HAP-1 (cell line): ENCODE measurements at regions not wholly inside any gene's neighbourhood (a gene's known extent, or its start where the extent isn't known, plus 50 kb on each side); places are given as distances from the start of the nearest gene placed in this dataset.

ENCODE experiments used
- DNase-seq, 2 experiments: peaks; one replicate each; pipeline ENCODE4 v3.0.0-alpha.2; 2016 to 2020; ENCODE audit warnings: low spot score in 2 of 2
- H3K27me3 ChIP-seq: fragments of 250-450 bp; sonication (Bioruptor Pico); 2 replicates; pipeline ENCODE4 v1.5.1; 2020; ENCODE audit warnings: low read depth, mild to moderate bottlenecking, moderate library complexity
- H3K36me3 ChIP-seq: fragments of 250-450 bp; sonication (Bioruptor Pico); replicated peaks from 2 replicates; pipeline ENCODE4 v1.5.1; 2020; ENCODE audit warnings: mild to moderate bottlenecking
- H3K4me1 ChIP-seq: fragments of 250-450 bp; sonication (Bioruptor Pico); 2 replicates; pipeline ENCODE4 v1.5.1; 2020; ENCODE audit warnings: mild to moderate bottlenecking
- H3K4me3 ChIP-seq: fragments of 250-450 bp; sonication (Bioruptor Pico); 2 replicates; pipeline ENCODE4 v1.5.1; 2020; ENCODE audit warnings: mild to moderate bottlenecking, moderate library complexity
- H3K9me3 ChIP-seq: fragments of 250-450 bp; sonication (Bioruptor Pico); 2 replicates; pipeline ENCODE4 v1.5.1; 2020; ENCODE audit warnings: mild to moderate bottlenecking, moderate library complexity
- in situ Hi-C: fragments of 300-500 bp; cut with MboI; formaldehyde crosslinking; loops from 3 replicates; pipeline ENCODE4 v1.14.3; 2020; ENCODE audit warnings: low sequenced_read_pairs, inconsistent platforms, mixed read lengths

DNA sequence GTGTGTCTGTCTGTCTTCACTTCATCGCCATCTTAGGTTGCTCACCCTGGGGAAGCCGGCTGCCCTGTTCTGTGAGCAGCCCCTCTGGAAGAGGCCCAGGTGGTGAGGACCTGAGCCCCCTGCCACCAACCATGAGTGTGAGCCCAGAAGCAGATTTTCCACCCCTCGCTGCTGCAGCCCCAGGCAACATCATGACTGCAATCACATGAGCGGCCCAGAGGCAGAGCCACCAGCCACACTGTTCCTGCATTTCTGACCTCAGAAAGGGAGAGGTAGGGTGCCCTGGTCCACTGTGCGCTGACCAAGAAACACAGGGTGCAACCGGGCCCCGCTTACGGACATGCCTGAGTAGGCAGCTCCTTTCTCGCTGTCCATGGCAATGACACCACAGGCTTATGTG, 92.3 kb upstream of the IQSEC1 start:
- Histone ChIP-seq H3K36me3 (no peaks in the 10 kb centered on the region), H3K9me3 (peaks cover 5% of the 10 kb centered on the region; the same call in 1 of the 2 replicates), H3K4me3 (no peak overlapping the region), H3K4me1 (no peaks in the 10 kb centered on the region), H3K27me3 (no peaks in the 10 kb centered on the region)
- in situ Hi-C loops: no loop called here
- DNase-seq: no peak

DNA sequence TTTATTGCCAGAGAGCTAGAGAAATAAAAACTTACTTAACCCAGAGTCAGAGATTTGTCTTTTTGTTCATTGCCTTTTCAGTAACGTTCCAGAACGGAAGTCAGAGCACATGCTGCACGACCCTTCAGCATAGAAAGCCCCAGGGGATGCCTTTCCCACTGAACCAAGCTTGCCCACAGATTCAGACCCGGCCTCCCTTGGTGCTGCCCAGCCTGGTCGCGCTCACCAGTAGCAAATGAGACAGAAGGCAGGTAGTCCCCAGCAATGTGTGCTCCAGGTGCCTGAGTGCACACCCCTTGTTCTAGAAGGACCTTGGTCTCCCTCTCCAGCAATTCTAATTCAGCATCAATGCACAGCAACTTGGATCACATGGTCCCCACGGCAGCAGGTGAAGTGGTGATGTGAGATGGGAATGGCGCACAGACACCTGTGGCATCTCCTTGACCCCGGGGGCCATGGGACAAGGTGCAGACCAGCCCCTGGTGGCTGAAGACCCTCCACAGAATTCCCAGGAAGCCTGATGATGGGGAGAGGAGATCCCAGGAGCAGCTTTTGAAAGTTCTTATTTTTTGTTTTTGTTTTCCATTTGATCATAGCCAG, 91.8 kb upstream of the IQSEC1 start:
- Histone ChIP-seq H3K4me1 (no peaks in the 10 kb centered on the region), H3K27me3 (no peaks in the 10 kb centered on the region), H3K4me3 (no peak overlapping the region), H3K36me3 (no peaks in the 10 kb centered on the region), H3K9me3 (peaks cover 5% of the 10 kb centered on the region; the same call in 1 of the 2 replicates)
- no peak for DNase-seq
- in situ Hi-C loops: no loop called here

DNA sequence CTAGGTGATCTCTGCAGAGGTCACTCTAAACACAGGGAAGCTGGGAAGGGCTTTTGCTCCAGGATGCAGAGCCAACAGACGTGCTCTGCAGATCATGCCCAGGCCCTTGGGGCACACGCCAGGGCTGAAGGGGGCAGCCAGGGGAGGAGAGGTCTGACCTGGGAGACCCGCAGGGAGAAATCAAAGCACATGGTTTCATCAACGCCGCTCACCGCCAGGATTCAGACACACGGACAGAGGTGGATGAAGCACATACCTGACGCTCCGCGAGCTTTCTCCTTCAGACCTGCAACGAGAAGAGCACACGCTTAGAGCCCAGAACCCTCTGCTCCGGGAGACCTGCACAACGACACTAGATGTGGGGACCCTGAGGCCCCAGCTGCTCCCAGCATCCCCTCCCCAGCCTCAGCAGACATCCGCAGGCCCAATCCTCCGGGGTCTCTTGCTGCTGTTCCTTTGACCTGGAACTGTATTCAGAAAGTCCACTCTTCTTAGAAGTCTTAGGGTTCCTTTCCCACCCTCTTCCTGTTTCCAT, 90.7 kb upstream of the IQSEC1 start:
- H3K9me3 ChIP-seq: no peaks in the 10 kb centered on the region
- no peak overlapping the region for H3K4me3 ChIP-seq
- no peaks in the 10 kb centered on the region for H3K4me1 ChIP-seq
- H3K36me3 ChIP-seq: no peaks in the 10 kb centered on the region
- no peak for DNase-seq
- H3K27me3 ChIP-seq: no peaks in the 10 kb centered on the region
- in situ Hi-C loops: no loop called here

DNA sequence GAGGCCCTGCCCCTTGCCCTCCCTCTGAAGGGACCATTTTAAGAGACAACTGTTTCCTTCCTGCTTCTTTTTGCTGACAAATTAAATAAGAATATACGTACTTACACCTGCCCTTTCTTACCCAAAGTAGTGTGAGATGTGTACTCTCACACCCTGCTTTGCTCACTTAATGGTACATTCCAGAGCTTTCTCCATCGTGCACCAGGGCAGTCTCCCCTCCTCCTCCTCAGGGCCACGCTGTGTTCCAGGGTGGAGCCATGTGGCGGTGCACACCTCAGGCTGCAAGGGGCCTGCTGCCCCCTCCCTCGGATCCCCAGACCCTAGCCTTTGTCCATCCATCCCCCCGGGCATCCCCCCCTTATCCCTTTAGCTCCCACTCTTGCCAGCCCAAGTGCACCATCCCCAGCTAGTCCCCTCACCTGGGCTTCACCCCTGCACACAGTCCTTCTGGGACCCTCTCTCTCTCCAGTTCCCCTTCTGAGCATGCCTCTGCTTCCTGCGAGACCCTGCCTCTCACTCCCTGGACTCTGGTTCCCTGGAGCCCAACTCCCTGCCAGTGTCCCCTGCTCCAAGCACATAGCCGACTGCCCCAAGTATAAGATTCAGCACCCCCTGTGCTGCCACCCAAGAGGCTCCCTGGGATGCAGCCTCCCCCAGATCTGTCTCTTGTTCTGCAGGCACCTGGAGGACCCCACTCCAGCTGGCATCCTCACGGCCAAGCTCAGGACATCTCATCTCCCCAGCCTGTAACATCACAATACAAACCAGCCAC, 89.5 kb upstream of the IQSEC1 start:
- no peaks in the 10 kb centered on the region for H3K9me3 ChIP-seq
- no peak for DNase-seq
- H3K36me3 ChIP-seq: no peaks in the 10 kb centered on the region
- H3K4me3 ChIP-seq: no peak overlapping the region
- H3K27me3 ChIP-seq: no peaks in the 10 kb centered on the region
- in situ Hi-C loops: no loop called here
- no peaks in the 10 kb centered on the region for H3K4me1 ChIP-seq

DNA sequence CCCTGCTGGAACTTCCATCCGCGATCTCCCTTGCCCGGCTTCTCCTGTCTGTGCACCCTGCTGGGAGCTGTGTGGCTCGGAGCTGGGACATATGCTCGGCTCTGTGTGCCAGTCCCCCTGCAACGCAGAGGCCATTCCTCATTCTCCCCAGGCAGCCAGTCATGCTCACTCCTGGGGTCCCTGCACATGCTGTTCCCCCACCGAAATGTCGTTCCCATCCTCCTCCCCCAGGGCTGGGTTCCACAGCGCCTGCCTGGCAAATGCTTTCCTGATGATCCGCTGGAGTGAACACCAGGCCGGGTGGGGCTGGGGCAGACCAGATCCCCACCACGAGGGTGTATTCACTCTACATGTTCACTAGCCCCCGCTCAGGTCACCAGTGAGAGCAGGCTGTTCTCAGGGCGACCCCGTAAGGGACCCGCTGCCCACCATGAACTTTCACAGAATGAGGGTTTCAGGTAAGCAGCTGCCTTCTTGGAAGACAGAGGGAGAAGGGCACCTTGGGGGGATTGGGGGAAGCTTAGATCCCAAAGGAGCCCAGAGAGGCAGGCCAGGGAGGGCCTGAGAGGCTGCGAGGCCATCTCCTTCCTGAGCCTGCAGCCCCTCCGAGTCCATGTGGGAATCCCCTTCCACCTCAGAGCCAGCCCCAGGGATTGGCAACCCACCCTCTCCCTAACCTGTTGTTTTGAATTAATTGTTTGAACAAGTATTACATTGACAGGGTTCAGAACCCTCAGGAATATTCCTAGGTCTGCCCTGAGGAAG, 88.7 kb upstream of the IQSEC1 start:
- H3K27me3 ChIP-seq: no peaks in the 10 kb centered on the region
- no peak for DNase-seq
- H3K36me3 ChIP-seq: no peaks in the 10 kb centered on the region
- no peak overlapping the region for H3K4me3 ChIP-seq
- H3K9me3 ChIP-seq: no peaks in the 10 kb centered on the region
- H3K4me1 ChIP-seq: no peaks in the 10 kb centered on the region
- in situ Hi-C loops: no loop called here

DNA sequence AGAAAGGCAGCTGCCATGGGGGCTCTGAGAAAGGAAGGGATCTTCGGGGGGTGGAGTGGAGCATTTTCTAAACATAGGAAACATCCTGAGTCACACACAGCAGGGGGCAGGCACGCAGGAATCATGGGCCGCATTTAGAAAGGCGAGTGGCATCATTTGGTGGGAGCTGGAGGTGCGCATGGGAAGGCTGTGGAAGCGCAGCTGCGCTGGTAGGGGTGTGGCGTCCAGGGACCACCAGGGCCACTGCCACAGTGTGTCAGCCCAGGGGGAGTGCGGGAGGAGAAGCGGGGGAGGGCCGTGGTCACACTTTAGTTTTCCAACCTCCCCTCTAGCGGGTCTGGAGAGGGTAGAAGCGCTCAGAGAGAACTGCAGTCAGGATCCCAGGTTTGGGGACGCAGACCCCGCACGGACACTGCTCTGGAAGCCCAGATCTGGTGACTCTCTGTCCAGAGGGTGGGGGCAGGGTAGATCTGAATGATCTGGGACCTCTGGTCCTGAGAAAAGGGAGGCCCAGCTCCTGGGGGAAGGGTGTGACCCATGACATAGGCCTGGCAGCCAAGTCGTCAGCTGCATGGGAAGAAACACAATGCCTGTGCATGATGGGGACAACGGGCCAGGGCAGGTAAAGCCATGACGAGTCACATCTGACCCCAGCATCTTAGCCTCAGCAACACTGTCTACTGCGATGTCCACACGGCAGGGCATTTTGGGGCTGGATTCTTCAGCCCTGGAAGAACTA, 88.0 kb upstream of the IQSEC1 start:
- H3K36me3 ChIP-seq: no peaks in the 10 kb centered on the region
- no peak for DNase-seq
- no peaks in the 10 kb centered on the region for H3K4me1 ChIP-seq
- H3K9me3 ChIP-seq: no peaks in the 10 kb centered on the region
- H3K27me3 ChIP-seq: no peaks in the 10 kb centered on the region
- no peak overlapping the region for H3K4me3 ChIP-seq
- in situ Hi-C loops: no loop called here

DNA sequence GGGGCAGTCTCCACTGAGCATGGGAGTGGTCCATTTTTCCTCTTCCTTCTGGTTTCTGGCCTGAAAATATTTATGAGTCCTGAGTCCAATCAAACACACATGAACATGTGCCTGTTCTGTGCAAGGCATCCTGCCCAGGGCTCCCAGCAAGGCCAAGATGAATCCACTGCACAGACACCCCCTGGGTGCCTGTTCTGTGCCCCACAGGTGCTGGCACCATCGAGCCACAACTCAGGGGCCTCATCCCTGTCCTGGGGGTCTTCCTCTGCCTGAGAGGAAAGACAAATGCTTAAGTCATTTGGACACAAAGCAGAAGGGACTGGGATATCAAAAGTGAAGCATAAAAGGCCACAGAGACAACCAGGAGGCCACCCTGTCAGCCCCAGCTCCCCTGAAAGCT, 87.4 kb upstream of the IQSEC1 start:
- no peaks in the 10 kb centered on the region for H3K27me3 ChIP-seq
- in situ Hi-C loops: no loop called here
- DNase-seq: no peak

DNA sequence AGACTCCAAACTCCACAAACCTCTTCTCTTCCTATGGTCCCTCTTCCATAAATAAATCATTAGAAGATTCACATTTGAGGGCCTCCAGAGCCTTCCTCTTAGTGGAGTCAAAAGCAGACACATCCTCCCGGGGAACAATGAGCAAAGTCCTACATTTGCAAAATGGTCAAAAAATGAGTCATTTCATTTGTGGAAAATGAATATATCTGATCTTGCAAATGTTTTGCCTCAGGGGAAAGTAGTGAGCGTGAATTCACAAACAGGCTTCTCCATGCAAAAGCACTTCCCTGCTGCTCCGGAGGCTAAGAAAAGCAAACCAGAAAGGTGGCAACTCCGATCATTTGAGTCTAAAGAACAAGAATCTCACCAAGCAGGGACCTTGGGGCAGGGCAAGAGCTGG, 86.7 kb upstream of the IQSEC1 start:
- in situ Hi-C loops: no loop called here
- no peak for DNase-seq

More for the DNA sequence above, 87.4 kb upstream of the IQSEC1 start:
- Histone ChIP-seq H3K4me3 (no peak overlapping the region), H3K36me3 (no peaks in the 10 kb centered on the region), H3K4me1 (no peaks in the 10 kb centered on the region), H3K9me3 (peaks cover 1% of the 10 kb centered on the region; the same call in 1 of the 2 replicates)

DNA sequence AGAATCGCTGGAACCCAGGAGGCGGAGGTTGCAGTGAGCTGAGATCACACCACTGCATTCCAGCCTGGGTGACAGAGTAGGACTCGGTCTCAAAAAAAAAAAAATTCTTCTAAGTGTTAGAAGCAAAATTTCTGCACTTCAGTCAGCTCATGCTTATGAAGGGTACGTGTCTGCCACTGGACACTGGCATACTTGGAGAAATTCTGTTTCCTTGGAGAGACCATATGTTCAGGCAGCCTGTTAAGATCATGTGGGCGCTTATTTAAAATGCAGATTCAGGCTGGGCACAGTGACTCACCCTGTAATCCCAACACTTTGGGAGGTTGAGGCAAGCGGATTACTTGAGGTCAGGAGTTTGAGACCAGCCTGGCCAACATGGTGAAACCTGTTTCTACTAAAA, 85.6 kb upstream of the IQSEC1 start:
- in situ Hi-C loops: no loop called here

More for the DNA sequence above, 86.7 kb upstream of the IQSEC1 start:
- Histone ChIP-seq H3K9me3 (peaks cover 5% of the 10 kb centered on the region; the same call in 1 of the 2 replicates), H3K36me3 (no peaks in the 10 kb centered on the region), H3K4me3 (no peak overlapping the region), H3K4me1 (no peaks in the 10 kb centered on the region), H3K27me3 (no peaks in the 10 kb centered on the region)

DNA sequence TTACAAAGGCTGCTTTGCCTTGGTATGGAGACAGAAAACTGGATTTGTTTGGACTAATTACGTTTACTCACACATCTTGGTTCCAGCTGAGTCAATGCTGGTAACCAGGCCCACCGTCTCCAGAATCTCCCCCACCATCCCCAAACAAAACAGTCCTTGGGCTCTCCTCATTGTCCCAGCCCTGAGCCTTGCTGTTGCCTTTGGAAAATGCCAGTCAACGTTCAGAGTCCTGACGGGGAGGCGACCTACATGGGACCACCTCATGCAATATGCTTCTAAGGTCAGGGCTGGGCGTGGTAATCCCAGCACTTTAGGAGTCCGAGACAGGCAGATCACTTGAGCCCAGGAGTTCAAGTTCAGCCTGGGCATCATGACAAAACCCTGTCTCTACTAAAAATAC, 85.2 kb upstream of the IQSEC1 start:
- Histone ChIP-seq H3K36me3 (no peaks in the 10 kb centered on the region), H3K9me3 (peaks cover 5% of the 10 kb centered on the region; the same call in 1 of the 2 replicates), H3K4me3 (no peak overlapping the region), H3K27me3 (no peaks in the 10 kb centered on the region), H3K4me1 (no peaks in the 10 kb centered on the region)
- in situ Hi-C loops: no loop called here
- DNase-seq: no peak

More for the DNA sequence above, 85.6 kb upstream of the IQSEC1 start:
- peaks cover 5% of the 10 kb centered on the region; the same call in 1 of the 2 replicates for H3K9me3 ChIP-seq
- no peak for DNase-seq
- H3K4me3 ChIP-seq: no peak overlapping the region
- no peaks in the 10 kb centered on the region for H3K36me3 ChIP-seq
- H3K27me3 ChIP-seq: no peaks in the 10 kb centered on the region
- H3K4me1 ChIP-seq: no peaks in the 10 kb centered on the region

DNA sequence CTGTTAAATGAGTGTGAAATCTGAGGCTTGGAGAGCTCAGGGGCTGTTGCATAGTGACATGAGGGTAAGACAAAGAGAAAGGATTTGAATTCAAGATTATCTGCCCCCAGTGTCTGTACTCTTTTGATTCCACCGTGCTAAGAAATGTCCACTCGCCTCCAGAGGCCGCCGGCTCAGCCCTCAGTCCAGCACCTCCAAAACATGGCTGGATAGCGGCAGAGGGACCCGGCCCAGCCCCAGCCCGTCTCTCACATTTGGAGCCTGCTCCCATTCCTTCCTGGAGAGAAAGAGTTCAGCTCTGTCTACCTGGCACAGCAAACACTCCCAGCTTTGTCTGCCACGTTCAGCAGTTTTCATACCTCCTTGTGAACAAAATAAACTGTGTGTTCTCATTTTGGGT, 84.8 kb upstream of the IQSEC1 start:
- Histone ChIP-seq H3K4me1 (no peaks in the 10 kb centered on the region), H3K27me3 (no peaks in the 10 kb centered on the region), H3K4me3 (no peak overlapping the region), H3K36me3 (no peaks in the 10 kb centered on the region), H3K9me3 (peaks cover 5% of the 10 kb centered on the region; the same call in 1 of the 2 replicates)
- DNase-seq: no peak
- in situ Hi-C loops: no loop called here

DNA sequence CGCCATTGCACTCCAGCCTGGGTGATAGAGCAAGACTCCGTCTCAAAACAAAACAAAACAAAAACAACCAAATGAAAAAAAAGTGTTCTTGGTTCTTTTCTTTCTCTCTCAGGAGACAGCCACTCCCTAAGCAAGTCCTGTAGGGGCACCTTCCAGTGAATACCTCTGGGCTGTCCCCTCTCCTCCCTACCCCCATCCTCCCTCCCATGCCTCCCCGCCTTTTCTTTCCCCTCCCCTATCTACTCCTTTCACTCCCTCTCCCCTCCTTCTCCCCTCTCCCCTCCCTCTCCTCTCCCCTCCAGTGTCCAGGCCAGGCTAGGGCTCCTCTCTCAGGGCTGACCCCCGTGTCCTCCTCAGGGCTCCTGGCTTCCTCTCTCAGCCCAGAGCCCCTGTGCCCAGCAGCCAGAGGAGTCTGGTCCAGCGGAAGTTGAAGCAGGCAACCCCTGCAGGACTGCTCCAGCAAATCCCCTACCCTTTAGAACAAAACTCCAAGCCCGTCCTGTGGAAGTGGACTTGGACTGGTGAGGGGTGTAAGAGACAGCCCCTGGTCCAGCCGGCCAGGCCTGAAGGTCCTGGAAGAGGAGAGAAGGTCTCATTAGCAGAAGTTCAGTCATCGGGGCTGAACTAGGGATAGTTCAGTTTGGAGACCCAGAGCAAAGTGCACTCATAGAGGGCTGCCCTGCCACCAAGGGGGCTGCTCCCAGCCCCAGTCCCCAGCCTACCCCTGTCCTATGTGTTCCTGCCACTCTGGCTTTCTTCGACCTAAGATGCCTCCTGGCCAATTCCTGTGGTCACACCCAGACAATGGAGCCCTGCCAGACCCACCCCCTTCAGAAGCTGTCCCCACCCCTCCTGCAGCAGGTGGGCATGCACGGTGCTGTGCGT, 79.8 kb upstream of the IQSEC1 start:
- in situ Hi-C loops: no loop called here
- no peak for DNase-seq
- Histone ChIP-seq H3K27me3 (no peaks in the 10 kb centered on the region), H3K9me3 (peaks cover 5% of the 10 kb centered on the region; the same call in 1 of the 2 replicates), H3K4me3 (no peak overlapping the region), H3K4me1 (no peaks in the 10 kb centered on the region), H3K36me3 (no peaks in the 10 kb centered on the region)
